Stomach (tissue), 4 donors: ENCODE measurements at regions not wholly inside any gene's neighbourhood (a gene's known extent, or its start where the extent isn't known, plus 50 kb on each side); places are given as distances from the start of the nearest gene placed in this dataset.

Source experiments
- CTCF ChIP-seq, 7 experiments: fragments of 450-650 bp in 4 of 7; fragments of 200-600 bp in 3 of 7; sonication (generic) in 3 of 7; IDR thresholded peaks; one replicate each; pipeline ENCODE4 v1.5.1; 2016 to 2019; ENCODE audit warnings: antibody characterized with exemption in 7 of 7, control low read depth in 2 of 7, mild to moderate bottlenecking in 1 of 7
- EP300 ChIP-seq: sonication (generic); formaldehyde crosslinking; IDR thresholded peaks from one replicate; pipeline ENCODE4 v1.6.1; 2017; ENCODE audit warnings: antibody characterized with exemption
- POLR2A ChIP-seq, 4 donors: fragments of 450-650 bp; IDR thresholded peaks; one replicate each; pipeline ENCODE4 v1.6.1; 2016; ENCODE audit warnings: antibody characterized with exemption in 4 of 4, control low read depth in 2 of 4, mild to moderate bottlenecking in 1 of 4, moderate library complexity in 1 of 4

- TF ChIP-seq CTCF (IDR thresholded peaks at IDR 0.05) (no peak), POLR2A (IDR thresholded peaks at IDR 0.05) (no peak), EP300 (no peak)
These were observed 158.1 kb upstream of the NREP start for GRCh38 chr5:111914966-111915636.
